ENCODE measurements at regions not wholly inside any gene's neighbourhood (a gene's known extent, or its start where the extent isn't known, plus 50 kb on each side); places are given as distances from the start of the nearest gene placed in this dataset.
"Not testable (repeated sequence)": the region's sequence is repeated elsewhere in the genome, so short reads cannot be mapped to it uniquely, and the experiment has no call there.

DNA sequence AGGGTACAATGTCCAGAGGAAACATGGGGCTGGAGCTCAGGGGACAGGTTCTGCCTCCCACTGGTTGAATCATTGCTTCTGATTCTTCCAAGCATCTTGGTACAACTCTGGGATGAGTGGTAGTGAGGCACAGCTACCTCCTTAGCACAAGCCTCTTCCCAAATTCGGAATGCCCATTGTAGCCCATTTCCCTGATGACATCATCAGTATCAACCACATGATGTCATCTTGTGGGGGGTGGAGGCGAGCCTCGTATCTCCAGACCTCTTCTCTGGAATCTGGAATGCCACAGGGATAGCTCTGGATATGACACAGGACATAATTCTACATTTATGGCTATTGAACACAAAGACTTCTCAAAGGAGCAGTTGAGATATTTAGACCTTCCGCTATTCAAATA lies 715.2 kb downstream of the RNF144A start:
- no peaks in the 10 kb centered on the region for H3K9me3 ChIP-seq
- no peak for DNase-seq
- in situ Hi-C loops (cut with MboI; ENCODE audit: low pct_ligation_motif_present in 1 of 4, low pct_unique_long_range_greater_than_20kb in 1 of 4, low sequenced_read_pairs in 3 of 4): no loop called here
- no peak overlapping the region for H3K27ac ChIP-seq
- H3K4me3 ChIP-seq: no peak overlapping the region
- H3K27me3 ChIP-seq: no peaks in the 10 kb centered on the region
- no peaks in the 10 kb centered on the region for H3K4me1 ChIP-seq
- 81 to 100% methylated on average over 1 to 4 of the region's 4 CpGs for WGBS, 2 donors (ENCODE audit: low coverage in 1 of 2)
- intact Hi-C loops (cut with DNase I; ENCODE audit: low total_unique reads): no loop called here
- no peak for TF ChIP-seq EP300 (IDR thresholded peaks at IDR 0.05; ENCODE audit: low read depth)
- H3K36me3 ChIP-seq: no peaks in the 10 kb centered on the region

DNA sequence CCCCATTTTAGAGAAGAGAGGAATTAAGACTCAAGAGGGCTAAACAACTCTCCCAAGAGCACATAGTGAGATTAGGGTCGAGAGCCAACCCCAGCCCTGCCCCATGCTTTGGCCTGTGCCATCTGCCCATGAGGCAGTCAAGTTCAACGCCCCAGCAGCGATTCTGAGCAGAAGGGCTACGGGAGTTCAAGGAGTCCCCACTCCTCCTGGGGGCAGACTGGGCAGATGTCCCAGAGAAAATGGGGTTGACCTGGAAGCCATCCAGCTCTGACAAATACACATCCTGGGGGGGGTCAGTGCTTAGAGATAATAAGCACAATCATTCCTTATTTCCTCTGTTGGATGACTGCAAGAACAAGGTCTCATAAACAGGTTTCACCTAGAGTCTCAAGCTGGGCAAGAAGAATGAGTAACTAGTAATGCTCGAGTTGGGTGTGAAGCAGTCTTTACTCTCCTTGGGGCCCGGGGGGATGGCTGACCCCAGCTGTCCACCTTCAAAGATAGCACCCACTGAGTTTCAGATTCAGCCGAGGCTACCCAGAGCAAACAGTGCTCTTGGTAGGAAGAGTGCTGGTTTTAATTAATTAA lies 716.4 kb downstream of the RNF144A start:
- WGBS, 2 donors (ENCODE audit: low coverage in 1 of 2): 51 to 67% methylated on average over 6 to 7 of the region's 7 CpGs
- no peaks in the 10 kb centered on the region for H3K4me1 ChIP-seq
- H3K9me3 ChIP-seq: no peaks in the 10 kb centered on the region
- in situ Hi-C loops (cut with MboI; ENCODE audit: low pct_ligation_motif_present in 1 of 4, low pct_unique_long_range_greater_than_20kb in 1 of 4, low sequenced_read_pairs in 3 of 4) (no loop called here), intact Hi-C loops (cut with DNase I; ENCODE audit: low total_unique reads) (no loop called here)
- H3K4me3 ChIP-seq: no peak overlapping the region
- H3K36me3 ChIP-seq: no peaks in the 10 kb centered on the region
- H3K27ac ChIP-seq: no peak overlapping the region
- TF ChIP-seq POLR2AphosphoS5 (IDR thresholded peaks at IDR 0.05) (no peak), EP300 (IDR thresholded peaks at IDR 0.05; ENCODE audit: low read depth) (no peak), POLR2A (IDR thresholded peaks at IDR 0.05) (no peak)
- TF ChIP-seq, protein P1, sequence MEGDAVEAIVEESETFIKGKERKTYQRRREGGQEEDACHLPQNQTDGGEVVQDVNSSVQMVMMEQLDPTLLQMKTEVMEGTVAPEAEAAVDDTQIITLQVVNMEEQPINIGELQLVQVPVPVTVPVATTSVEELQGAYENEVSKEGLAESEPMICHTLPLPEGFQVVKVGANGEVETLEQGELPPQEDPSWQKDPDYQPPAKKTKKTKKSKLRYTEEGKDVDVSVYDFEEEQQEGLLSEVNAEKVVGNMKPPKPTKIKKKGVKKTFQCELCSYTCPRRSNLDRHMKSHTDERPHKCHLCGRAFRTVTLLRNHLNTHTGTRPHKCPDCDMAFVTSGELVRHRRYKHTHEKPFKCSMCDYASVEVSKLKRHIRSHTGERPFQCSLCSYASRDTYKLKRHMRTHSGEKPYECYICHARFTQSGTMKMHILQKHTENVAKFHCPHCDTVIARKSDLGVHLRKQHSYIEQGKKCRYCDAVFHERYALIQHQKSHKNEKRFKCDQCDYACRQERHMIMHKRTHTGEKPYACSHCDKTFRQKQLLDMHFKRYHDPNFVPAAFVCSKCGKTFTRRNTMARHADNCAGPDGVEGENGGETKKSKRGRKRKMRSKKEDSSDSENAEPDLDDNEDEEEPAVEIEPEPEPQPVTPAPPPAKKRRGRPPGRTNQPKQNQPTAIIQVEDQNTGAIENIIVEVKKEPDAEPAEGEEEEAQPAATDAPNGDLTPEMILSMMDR (IDR thresholded peaks at IDR 0.05): no peak
- H3K27me3 ChIP-seq: no peaks in the 10 kb centered on the region
- DNase-seq: no peak

DNA sequence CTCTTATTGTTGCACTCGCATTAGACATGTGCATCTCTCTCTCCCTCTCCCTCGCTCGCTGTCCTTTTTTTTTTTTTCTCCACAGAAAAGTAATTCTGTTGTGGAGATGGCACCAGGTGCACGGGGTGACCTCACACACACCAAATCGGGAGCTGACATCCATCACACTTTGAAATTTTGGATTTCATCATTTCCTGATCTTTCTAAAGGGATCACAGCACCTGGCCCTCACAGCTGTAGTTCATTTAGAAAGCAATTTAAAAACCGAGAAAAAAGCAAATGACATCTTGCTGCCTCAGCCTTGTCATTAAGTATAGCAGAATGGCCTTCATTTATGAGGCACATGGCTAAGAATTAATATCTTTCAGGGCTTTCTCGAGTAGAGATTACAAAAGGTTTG lies 717.2 kb downstream of the RNF144A start:
- TF ChIP-seq EP300 (IDR thresholded peaks at IDR 0.05; ENCODE audit: low read depth): no peak
- TF ChIP-seq POLR2AphosphoS5 (IDR thresholded peaks at IDR 0.05): no peak
- TF ChIP-seq, protein P1 (IDR thresholded peaks at IDR 0.05): no peak
- no peak for TF ChIP-seq POLR2A (IDR thresholded peaks at IDR 0.05)
- peaks cover 0 to 1% (median 0%) of the 10 kb centered on the region in 4 donors for H3K4me1 ChIP-seq
- H3K9me3 ChIP-seq: no peaks in the 10 kb centered on the region
- WGBS, 2 donors (ENCODE audit: low coverage in 1 of 2): 67 to 76% methylated on average over 7 of the region's 7 CpGs
- no peaks in the 10 kb centered on the region for H3K27me3 ChIP-seq
- H3K4me3 ChIP-seq: no peak overlapping the region
- in situ Hi-C loops (cut with MboI; ENCODE audit: low pct_ligation_motif_present in 1 of 4, low pct_unique_long_range_greater_than_20kb in 1 of 4, low sequenced_read_pairs in 3 of 4): no loop called here
- no peaks in the 10 kb centered on the region for H3K36me3 ChIP-seq
- intact Hi-C loops (cut with DNase I; ENCODE audit: low total_unique reads): no loop called here
- no peak overlapping the region for H3K27ac ChIP-seq
- no peak for DNase-seq

DNA sequence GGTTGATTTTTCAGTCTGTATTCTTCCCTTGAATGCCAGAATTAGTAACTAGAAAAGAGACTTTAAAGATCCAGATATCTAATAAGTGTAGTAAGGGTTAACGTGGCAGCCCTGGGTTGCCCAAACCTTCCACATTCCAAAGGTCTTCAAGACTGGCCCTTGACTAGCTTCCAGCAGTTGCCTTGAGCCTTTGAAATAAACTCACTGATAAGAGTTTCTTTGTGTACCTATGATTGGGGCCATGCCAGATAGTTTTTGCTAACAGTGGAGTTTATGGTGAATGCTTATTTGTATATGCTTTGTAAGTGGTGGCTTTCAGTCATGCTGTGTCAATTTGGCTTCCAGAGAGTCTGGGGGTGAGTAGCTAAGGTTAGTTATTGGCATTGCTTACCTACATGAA lies 722.3 kb downstream of the RNF144A start:
- Histone ChIP-seq H3K4me1 (peaks cover 0 to 7% (median 0%) of the 10 kb centered on the region in 4 donors), H3K27me3 (no peaks in the 10 kb centered on the region), H3K27ac (no peak overlapping the region), H3K36me3 (no peaks in the 10 kb centered on the region), H3K9me3 (peaks cover 0 to 13% of the 10 kb centered on the region in 2 donors), H3K4me3 (no peak overlapping the region)
- in situ Hi-C loops (cut with MboI; ENCODE audit: low pct_ligation_motif_present in 1 of 4, low pct_unique_long_range_greater_than_20kb in 1 of 4, low sequenced_read_pairs in 3 of 4): no loop called here
- 50 to 60% methylated on average over 1 of the region's 1 CpG for WGBS, 2 donors (ENCODE audit: low coverage in 1 of 2)
- intact Hi-C loops (cut with DNase I; ENCODE audit: low total_unique reads): no loop called here
- TF ChIP-seq, protein P1 (IDR thresholded peaks at IDR 0.05): no peak
- TF ChIP-seq EP300 (IDR thresholded peaks at IDR 0.05; ENCODE audit: low read depth): no peak
- TF ChIP-seq POLR2AphosphoS5 (IDR thresholded peaks at IDR 0.05): no peak
- TF ChIP-seq POLR2A (IDR thresholded peaks at IDR 0.05): no peak
- no peak for DNase-seq

DNA sequence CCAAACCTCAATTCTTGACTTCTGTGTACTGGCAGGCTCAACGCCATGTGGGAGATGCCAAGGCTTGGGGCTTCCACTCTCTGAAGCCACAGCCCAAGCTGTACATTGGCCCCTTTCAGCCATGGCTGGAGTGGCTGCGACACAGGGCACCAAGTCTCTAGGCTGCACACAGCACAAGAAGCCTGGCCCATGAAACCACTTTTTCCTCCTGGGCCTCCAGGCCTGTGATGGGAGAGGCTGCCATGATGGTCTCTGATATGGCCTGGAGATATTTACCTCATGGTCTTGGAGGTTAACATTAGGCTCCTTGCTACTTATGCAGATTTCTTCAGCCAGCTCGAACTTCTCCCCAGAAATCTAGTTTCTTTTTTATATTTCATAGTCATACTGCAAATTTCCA lies 724.1 kb downstream of the RNF144A start:
- H3K27me3 ChIP-seq; H3K27ac ChIP-seq; DNase-seq; H3K36me3 ChIP-seq; H3K4me1 ChIP-seq; H3K4me3 ChIP-seq; intact Hi-C loops (cut with DNase I; ENCODE audit: low total_unique reads); in situ Hi-C loops (cut with MboI; ENCODE audit: low pct_ligation_motif_present in 1 of 4, low pct_unique_long_range_greater_than_20kb in 1 of 4, low sequenced_read_pairs in 3 of 4): not testable (repeated sequence)
- H3K9me3 ChIP-seq: peaks cover 0 to 13% of the 10 kb centered on the region in 2 donors
- 80 to 92% methylated on average over 1 to 3 of the region's 3 CpGs for WGBS, 2 donors (ENCODE audit: low coverage in 1 of 2)
